Prostate gland (tissue), 2 donors: ENCODE measurements at regions not wholly inside any gene's neighbourhood (a gene's known extent, or its start where the extent isn't known, plus 50 kb on each side); places are given as distances from the start of the nearest gene placed in this dataset.

Experiments used
- DNase-seq: peaks from one replicate; pipeline ENCODE4 v3.0.0-alpha.2; 2019; ENCODE audit warnings: low spot score
- H3K27ac ChIP-seq, 2 donors: fragments of 200-600 bp; sonication (generic); 2 replicates each; pipeline ENCODE4 v1.5.1; 2017 to 2019
- H3K27me3 ChIP-seq: fragments of 200-600 bp; sonication (generic); replicated peaks from 2 replicates; pipeline ENCODE4 v1.5.1; 2019; ENCODE audit not compliant: insufficient read depth
- H3K36me3 ChIP-seq, 2 donors: fragments of 200-600 bp; sonication (generic); 1 replicate in 1 of 2; 2 replicates in 1 of 2; pipeline versions ENCODE4 v1.5.1 to v1.8.1; 2017 to 2019
- H3K4me1 ChIP-seq: fragments of 200-600 bp; sonication (generic); replicated peaks from 2 replicates; pipeline ENCODE4 v1.5.1; 2019
- H3K4me3 ChIP-seq, 2 donors: fragments of 200-600 bp; sonication (generic); 2 replicates each; pipeline ENCODE4 v1.5.1; 2017 to 2019
- H3K9me3 ChIP-seq: fragments of 200-600 bp; sonication (generic); 2 replicates; pipeline ENCODE4 v1.5.1; 2017
- CTCF ChIP-seq, 4 experiments: fragments of 200-600 bp in 2 of 4; fragments of 450-650 bp in 2 of 4; sonication (generic) in 2 of 4; IDR thresholded peaks; 1 replicate in 3 of 4; 2 replicates in 1 of 4; pipeline ENCODE4 v1.5.1; 2016 to 2019; ENCODE audit warnings: antibody characterized with exemption in 4 of 4, mild to moderate bottlenecking in 2 of 4, moderate library complexity in 2 of 4
- POLR2A ChIP-seq: fragments of 450-650 bp; IDR thresholded peaks from one replicate; pipeline ENCODE4 v1.6.1; 2016; ENCODE audit warnings: antibody characterized with exemption, mild to moderate bottlenecking
- POLR2AphosphoS5 ChIP-seq: sonication (generic); formaldehyde crosslinking; IDR thresholded peaks from one replicate; pipeline ENCODE4 v1.6.1; 2017; ENCODE audit warnings: antibody characterized with exemption
- WGBS: methylation state at CpG from one replicate; pipeline ENCODE4 v1.1.5; 2018; 5-methylcytosine and 5-hydroxymethylcytosine counted together
- intact Hi-C: fragments of 100-400 bp; cut with DNase I; formaldehyde crosslinking; loops from one replicate; pipeline ENCODE4 v1.14.2; 2022

DNA sequence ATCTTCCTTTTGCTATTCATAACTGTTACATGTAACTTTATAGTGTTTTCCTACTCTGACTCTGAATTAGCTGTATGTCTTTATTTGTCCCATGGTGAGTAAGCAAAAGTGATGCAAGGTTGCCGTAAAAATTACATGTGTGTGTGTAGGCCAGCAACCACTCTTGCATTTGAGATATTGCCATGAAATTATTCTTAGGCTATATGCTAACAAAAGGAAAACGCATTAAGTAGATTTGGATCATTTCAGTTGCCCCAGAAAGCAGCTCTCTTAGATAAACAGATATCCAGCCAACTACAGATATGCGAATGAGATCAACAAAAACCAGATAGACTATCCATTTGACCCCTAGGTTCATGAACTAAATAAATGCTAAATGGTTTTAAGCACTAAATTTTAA lies 73.6 kb downstream of the CYLC2 start:
- WGBS = 61% methylated on average over 3 of the region's 3 CpGs
- Histone ChIP-seq H3K27ac (no peak overlapping the region), H3K4me3 (no peak overlapping the region), H3K27me3 (no peaks in the 10 kb centered on the region), H3K4me1 (no peaks in the 10 kb centered on the region), H3K36me3 (no peaks in the 10 kb centered on the region), H3K9me3 (no peaks in the 10 kb centered on the region)
- intact Hi-C loops = no loop called here
- no peak for TF ChIP-seq CTCF (IDR thresholded peaks at IDR 0.05)
- TF ChIP-seq POLR2A = no peak
- TF ChIP-seq POLR2AphosphoS5 = no peak
- no peak for DNase-seq

- H3K4me1 ChIP-seq = no peaks in the 10 kb centered on the region
- H3K36me3 ChIP-seq = no peaks in the 10 kb centered on the region
- WGBS = 40% methylated on average over 1 of the region's 1 CpG
- TF ChIP-seq POLR2AphosphoS5 (no peak), POLR2A (no peak), CTCF (IDR thresholded peaks at IDR 0.05) (no peak)
- H3K4me3 ChIP-seq = no peak overlapping the region
- intact Hi-C loops = no loop called here
- no peaks in the 10 kb centered on the region for H3K27me3 ChIP-seq
- no peaks in the 10 kb centered on the region for H3K9me3 ChIP-seq
- no peak overlapping the region for H3K27ac ChIP-seq
- DNase-seq = no peak
These were observed 83.4 kb downstream of the CYLC2 start for GRCh38 chr9:103078581-103078980.

GRCh38 chr9:103082494-103082893 lies 87.4 kb downstream of the CYLC2 start:
- no peaks in the 10 kb centered on the region for H3K9me3 ChIP-seq
- no peak overlapping the region for H3K4me3 ChIP-seq
- H3K4me1 ChIP-seq = no peaks in the 10 kb centered on the region
- DNase-seq = no peak
- intact Hi-C loops = no loop called here
- H3K27ac ChIP-seq = no peak overlapping the region
- H3K27me3 ChIP-seq = no peaks in the 10 kb centered on the region
- H3K36me3 ChIP-seq = no peaks in the 10 kb centered on the region
- WGBS = 20% methylated on average over 1 of the region's 1 CpG
- TF ChIP-seq CTCF (IDR thresholded peaks at IDR 0.05) (no peak), POLR2AphosphoS5 (no peak), POLR2A (no peak)

DNA sequence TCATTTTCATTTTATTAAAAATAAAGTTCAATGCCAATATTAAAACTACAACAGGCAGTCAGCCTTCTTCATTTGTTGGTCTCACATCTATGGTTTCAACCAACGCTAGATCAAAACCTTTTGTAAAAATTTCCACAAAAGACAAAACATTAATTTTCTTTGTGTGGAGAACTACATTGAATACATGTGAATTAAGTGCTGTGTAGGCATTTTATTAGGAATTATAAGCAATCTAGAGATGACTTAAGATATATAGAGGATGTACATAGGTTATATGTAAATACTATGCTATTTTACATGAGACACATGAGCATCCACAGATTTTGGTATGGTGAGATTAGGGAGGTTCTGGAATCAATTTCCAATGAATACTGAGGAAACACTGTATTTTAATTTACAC lies 94.2 kb downstream of the CYLC2 start:
- no peaks in the 10 kb centered on the region for H3K9me3 ChIP-seq
- no peaks in the 10 kb centered on the region for H3K36me3 ChIP-seq
- no peaks in the 10 kb centered on the region for H3K27me3 ChIP-seq
- intact Hi-C loops = no loop called here
- 91% methylated on average over 1 of the region's 1 CpG for WGBS
- TF ChIP-seq CTCF (IDR thresholded peaks at IDR 0.05) (no peak), POLR2AphosphoS5 (no peak), POLR2A (no peak)
- DNase-seq = no peak
- no peak overlapping the region for H3K27ac ChIP-seq
- no peak overlapping the region for H3K4me3 ChIP-seq
- H3K4me1 ChIP-seq = no peaks in the 10 kb centered on the region

- intact Hi-C loops = no loop called here
- TF ChIP-seq POLR2A = no peak
- no peak for TF ChIP-seq POLR2AphosphoS5
- TF ChIP-seq CTCF (IDR thresholded peaks at IDR 0.05) = no peak
- Histone ChIP-seq H3K27me3 (no peaks in the 10 kb centered on the region), H3K9me3 (no peaks in the 10 kb centered on the region), H3K27ac (no peak overlapping the region), H3K4me3 (no peak overlapping the region), H3K36me3 (no peaks in the 10 kb centered on the region), H3K4me1 (no peaks in the 10 kb centered on the region)
- 89% methylated on average over 9 of the region's 9 CpGs for WGBS
- DNase-seq = no peak
These were observed 109.0 kb downstream of the CYLC2 start for GRCh38 chr9:103104101-103104500.
